PC-9 (cell line): ENCODE measurements at regions not wholly inside any gene's neighbourhood (a gene's known extent, or its start where the extent isn't known, plus 50 kb on each side); places are given as distances from the start of the nearest gene placed in this dataset.

Experiments
- CTCF ChIP-seq: fragments of 200-600 bp; sonication (generic); conservative IDR thresholded peaks from 2 replicates; pipeline ENCODE4 v1.6.1; 2017; ENCODE audit warnings: mixed run types, antibody characterized with exemption, mild to moderate bottlenecking, moderate library complexity
- EZH2 ChIP-seq: fragments of 200-600 bp; sonication (generic); IDR thresholded peaks from 2 replicates; pipeline ENCODE4 v1.8.0; 2017; ENCODE audit warnings: antibody characterized with exemption, low read depth

DNA sequence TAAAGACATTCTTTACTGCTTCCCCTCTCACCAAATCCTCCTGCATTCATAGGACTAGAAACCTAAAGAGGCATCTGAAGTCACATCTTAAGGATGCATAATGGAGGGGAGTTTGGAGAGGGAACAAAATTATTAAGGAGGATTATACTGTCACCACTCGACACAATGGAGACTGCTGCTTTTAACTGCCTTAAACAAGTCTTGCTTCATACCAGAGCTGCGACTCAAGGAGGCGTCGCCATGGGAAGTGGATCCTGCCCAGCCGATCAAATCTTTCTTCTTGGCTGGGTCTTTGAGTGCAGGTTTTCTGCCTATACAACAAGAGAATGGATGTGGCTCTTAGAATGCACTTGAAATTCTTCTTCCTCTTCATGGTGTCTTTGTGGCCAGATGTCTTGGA, 66.7 kb upstream of the FOXE1 start:
- TF ChIP-seq CTCF (no peak), EZH2 (no peak)
